ENCODE measurements at regions not wholly inside any gene's neighbourhood (a gene's known extent, or its start where the extent isn't known, plus 50 kb on each side); places are given as distances from the start of the nearest gene placed in this dataset.

- TF ChIP-seq CTCF (IDR thresholded peaks at IDR 0.05), result no peak
- no peak for TF ChIP-seq POLR2A (IDR thresholded peaks at IDR 0.05)
These were observed 603.9 kb upstream of the KCNMB2 start for GRCh38 chr3:177932346-177932745.
